ENCODE measurements at regions not wholly inside any gene's neighbourhood (a gene's known extent, or its start where the extent isn't known, plus 50 kb on each side); places are given as distances from the start of the nearest gene placed in this dataset.

GRCh38 chr4:59039046-59039445 lies 1928.9 kb upstream of the IGFBP7 start:
- Histone ChIP-seq H3K4me2 (ENCODE audit: low read depth, low read length) (no peak overlapping the region), H3K27ac (ENCODE audit: extremely low read length, insufficient read depth, low read length) (no peak overlapping the region), H3K4me3 (replicated peaks in 1 of 3; ENCODE audit: insufficient read depth in 1 of 3, low read depth in 2 of 3, low read length in 3 of 3) (no peak overlapping the region), H3K9ac (ENCODE audit: insufficient read depth, low read depth, low read length) (no peak overlapping the region), H3K4me1 (ENCODE audit: insufficient read depth, low read length) (no peaks in the 10 kb centered on the region), H2AFZ (ENCODE audit: low read length) (no peak overlapping the region), H3K27me3 (ENCODE audit: control insufficient read depth in 1 of 2, insufficient read depth in 2 of 2, low read length in 2 of 2) (no peaks in the 10 kb centered on the region), H3K36me3 (replicated peaks in 1 of 2; ENCODE audit: control insufficient read depth in 1 of 2, insufficient read depth in 2 of 2, low read length in 2 of 2) (no peaks in the 10 kb centered on the region), H4K20me1 (ENCODE audit: insufficient read depth, low read length) (no peaks in the 10 kb centered on the region), H3K9me3 (ENCODE audit: low read length) (no peaks in the 10 kb centered on the region), H3K79me2 (ENCODE audit: insufficient read depth, low read length) (no peaks in the 10 kb centered on the region)
- intact Hi-C loops (cut with micrococcal nuclease; ENCODE audit: unreplicated experiment) (no loop called here), in situ Hi-C loops (cut with HindIII; ENCODE audit: extremely low pct_ligation_motif_present, low pct_unique_long_range_greater_than_20kb) (no loop called here)
- no peak for TF ChIP-seq ZNF569 (CRISPR knock-in tag; IDR thresholded peaks at IDR 0.05; ENCODE audit: borderline replicate concordance)
- no peak for TF ChIP-seq ZNF224 (CRISPR knock-in tag; IDR thresholded peaks at IDR 0.05)
- no peak for TF ChIP-seq RFXAP (CRISPR knock-in tag; IDR thresholded peaks at IDR 0.05; ENCODE audit: borderline replicate concordance)
- TF ChIP-seq, protein P1, sequence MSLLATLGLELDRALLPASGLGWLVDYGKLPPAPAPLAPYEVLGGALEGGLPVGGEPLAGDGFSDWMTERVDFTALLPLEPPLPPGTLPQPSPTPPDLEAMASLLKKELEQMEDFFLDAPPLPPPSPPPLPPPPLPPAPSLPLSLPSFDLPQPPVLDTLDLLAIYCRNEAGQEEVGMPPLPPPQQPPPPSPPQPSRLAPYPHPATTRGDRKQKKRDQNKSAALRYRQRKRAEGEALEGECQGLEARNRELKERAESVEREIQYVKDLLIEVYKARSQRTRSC (CRISPR knock-in tag; IDR thresholded peaks at IDR 0.05; ENCODE audit: low read depth): no peak
- DNase-seq (ENCODE audit: low spot score): no peak
- ChIA-PET POLR2A (no interaction called here), CTCF (ENCODE audit: low intra/inter-chr PET ratio, low total read pairs) (no interaction called here)
- BruUV-seq (replicated peaks): no TSS peak
- 78% methylated on average over 6 of the region's 6 CpGs for WGBS (ENCODE audit: low lambda C conversion rate)
- FAIRE-seq: no peak
- ATAC-seq: no peak

GRCh38 chr4:59044286-59044900 lies 1934.2 kb upstream of the IGFBP7 start:
- CTCF ChIA-PET (ENCODE audit: low intra/inter-chr PET ratio, low total read pairs): no interaction called here
- Histone ChIP-seq H3K27me3 (ENCODE audit: control insufficient read depth in 1 of 2, insufficient read depth in 2 of 2, low read length in 2 of 2) (no peaks in the 10 kb centered on the region), H3K79me2 (ENCODE audit: insufficient read depth, low read length) (no peaks in the 10 kb centered on the region), H3K4me3 (replicated peaks in 1 of 3; ENCODE audit: insufficient read depth in 1 of 3, low read depth in 2 of 3, low read length in 3 of 3) (no peak overlapping the region), H3K4me1 (ENCODE audit: insufficient read depth, low read length) (no peaks in the 10 kb centered on the region), H4K20me1 (ENCODE audit: insufficient read depth, low read length) (no peaks in the 10 kb centered on the region), H3K36me3 (replicated peaks in 1 of 2; ENCODE audit: control insufficient read depth in 1 of 2, insufficient read depth in 2 of 2, low read length in 2 of 2) (no peaks in the 10 kb centered on the region), H3K9ac (ENCODE audit: insufficient read depth, low read depth, low read length) (no peak overlapping the region), H3K9me3 (ENCODE audit: low read length) (no peaks in the 10 kb centered on the region), H2AFZ (ENCODE audit: low read length) (no peak overlapping the region), H3K4me2 (ENCODE audit: low read depth, low read length) (no peak overlapping the region), H3K27ac (ENCODE audit: extremely low read length, insufficient read depth, low read length) (no peak overlapping the region)
- POLR2A ChIA-PET: no interaction called here
- no peak for FAIRE-seq
- in situ Hi-C loops (cut with HindIII; ENCODE audit: extremely low pct_ligation_motif_present, low pct_unique_long_range_greater_than_20kb): no loop called here
- no TSS peak for BruUV-seq (replicated peaks)
- intact Hi-C loops (cut with micrococcal nuclease; ENCODE audit: unreplicated experiment): no loop called here
- DNase-seq (ENCODE audit: low spot score): no peak
- no peak for ATAC-seq
- WGBS (ENCODE audit: low lambda C conversion rate): 10% methylated on average over 5 of the region's 5 CpGs
- TF ChIP-seq ZNF333 (CRISPR knock-in tag; IDR thresholded peaks at IDR 0.05; ENCODE audit: borderline replicate concordance) (no peak), ZNF713 (CRISPR knock-in tag; IDR thresholded peaks at IDR 0.05) (no peak), HNF1A (IDR thresholded peaks at IDR 0.05; ENCODE audit: low read depth) (no peak), HNF1A (CRISPR knock-in tag; IDR thresholded peaks at IDR 0.05; ENCODE audit: borderline replicate concordance) (no peak), DR1 (CRISPR knock-in tag; IDR thresholded peaks at IDR 0.05) (no peak), SMARCC2 (IDR thresholded peaks at IDR 0.05) (no peak), ZNF12 (CRISPR knock-in tag; IDR thresholded peaks at IDR 0.05) (no peak), RCOR2 (CRISPR knock-in tag; IDR thresholded peaks at IDR 0.05) (no peak), ZMYM3 (CRISPR knock-in tag; IDR thresholded peaks at IDR 0.05) (no peak), ZNF724P (CRISPR knock-in tag; IDR thresholded peaks at IDR 0.05; ENCODE audit: borderline replicate concordance) (no peak), ZNF24 (IDR thresholded peaks at IDR 0.05) (no peak), NR3C1 (CRISPR knock-in tag; IDR thresholded peaks at IDR 0.05) (no peak), MIXL1 (CRISPR knock-in tag; IDR thresholded peaks at IDR 0.05) (no peak)
